ENCODE measurements at regions not wholly inside any gene's neighbourhood (a gene's known extent, or its start where the extent isn't known, plus 50 kb on each side); places are given as distances from the start of the nearest gene placed in this dataset.

- TF ChIP-seq, protein P1, sequence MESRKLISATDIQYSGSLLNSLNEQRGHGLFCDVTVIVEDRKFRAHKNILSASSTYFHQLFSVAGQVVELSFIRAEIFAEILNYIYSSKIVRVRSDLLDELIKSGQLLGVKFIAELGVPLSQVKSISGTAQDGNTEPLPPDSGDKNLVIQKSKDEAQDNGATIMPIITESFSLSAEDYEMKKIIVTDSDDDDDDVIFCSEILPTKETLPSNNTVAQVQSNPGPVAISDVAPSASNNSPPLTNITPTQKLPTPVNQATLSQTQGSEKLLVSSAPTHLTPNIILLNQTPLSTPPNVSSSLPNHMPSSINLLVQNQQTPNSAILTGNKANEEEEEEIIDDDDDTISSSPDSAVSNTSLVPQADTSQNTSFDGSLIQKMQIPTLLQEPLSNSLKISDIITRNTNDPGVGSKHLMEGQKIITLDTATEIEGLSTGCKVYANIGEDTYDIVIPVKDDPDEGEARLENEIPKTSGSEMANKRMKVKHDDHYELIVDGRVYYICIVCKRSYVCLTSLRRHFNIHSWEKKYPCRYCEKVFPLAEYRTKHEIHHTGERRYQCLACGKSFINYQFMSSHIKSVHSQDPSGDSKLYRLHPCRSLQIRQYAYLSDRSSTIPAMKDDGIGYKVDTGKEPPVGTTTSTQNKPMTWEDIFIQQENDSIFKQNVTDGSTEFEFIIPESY (IDR thresholded peaks at IDR 0.05; ENCODE audit: extremely low read depth, insufficient replicate concordance, low read length), result no peak
Observed at GRCh38 chr4:135739354-135739753, 1537.8 kb upstream of the PABPC4L start (continued).

- Histone ChIP-seq H3K36me3 (ENCODE audit: control insufficient read depth in 1 of 2, insufficient read depth in 2 of 2, low read length in 2 of 2) (no peaks in the 10 kb centered on the region), H3K4me1 (ENCODE audit: control insufficient read depth in 1 of 2, insufficient read depth in 2 of 2, low read length in 2 of 2) (no peaks in the 10 kb centered on the region), H3K4me2 (ENCODE audit: low read length) (no peak overlapping the region), H3K27me3 (ENCODE audit: insufficient read depth, low read length) (no peaks in the 10 kb centered on the region), H3K27ac (ENCODE audit: low read depth, low read length) (no peak overlapping the region), H3K9me3 (ENCODE audit: control insufficient read depth in 1 of 2, insufficient read depth in 1 of 2, low read depth in 1 of 2, low read length in 2 of 2) (no peaks in the 10 kb centered on the region), H3K9ac (ENCODE audit: low read length) (no peak overlapping the region), H2AFZ (ENCODE audit: low read depth, low read length, poor library complexity, severe bottlenecking) (no peak overlapping the region), H3K9me2 (ENCODE audit: insufficient read depth) (no peaks in the 10 kb centered on the region), H3K79me2 (ENCODE audit: insufficient read depth, low read length) (no peaks in the 10 kb centered on the region), H3K4me3 (replicated peaks in 1 of 2; ENCODE audit: low read depth in 1 of 2, low read length in 2 of 2) (no peak overlapping the region), H4K20me1 (ENCODE audit: insufficient read depth) (no peaks in the 10 kb centered on the region)
- BruUV-seq (replicated peaks), result no TSS peak
- ATAC-seq (no peak), DNase-seq (ENCODE audit: low read depth, low spot score) (no peak)
- intact Hi-C loops (cut with micrococcal nuclease), result no loop called here
- RAD21 ChIA-PET (ENCODE audit: low non-redundant PET in 1 of 2, low total read pairs in 2 of 2, uncharacterized antibody in 2 of 2, unreplicated experiment in 2 of 2), result no interaction called here
- CTCF ChIA-PET, result no interaction called here
- TF ChIP-seq CTCF (IDR thresholded peaks at IDR 0.05 in 2 of 3, conservative IDR thresholded peaks at IDR 0.05 in 1 of 3; ENCODE audit: borderline replicate concordance in 1 of 3, insufficient read depth in 1 of 3, low read depth in 2 of 3, low read length in 2 of 3), result no peak
- TF ChIP-seq CEBPB (IDR thresholded peaks at IDR 0.05; ENCODE audit: low read depth), result no peak
- no peak for TF ChIP-seq SIN3A (IDR thresholded peaks at IDR 0.05; ENCODE audit: low read depth)
- no peak for TF ChIP-seq RAD21 (IDR thresholded peaks at IDR 0.05; ENCODE audit: low read depth)
- TF ChIP-seq FOSL1 (IDR thresholded peaks at IDR 0.05; ENCODE audit: low read depth), result no peak
- no peak for TF ChIP-seq YY1 (IDR thresholded peaks at IDR 0.05; ENCODE audit: extremely low read depth, insufficient replicate concordance, low read depth, low read length)
- POLR2A ChIA-PET, result no interaction called here
Observed at GRCh38 chr4:135735512-135735911, 1533.9 kb upstream of the PABPC4L start.

Data from HCT116 (cell line).